ENCODE measurements at regions not wholly inside any gene's neighbourhood (a gene's known extent, or its start where the extent isn't known, plus 50 kb on each side); places are given as distances from the start of the nearest gene placed in this dataset.
A peak's percentile ranks its signal among the peaks of the same experiment; 100 is the strongest.
"Not testable (repeated sequence)": the region's sequence is repeated elsewhere in the genome, so short reads cannot be mapped to it uniquely, and the experiment has no call there.

GRCh38 chr2:144117086-144117485 lies 402.8 kb downstream of the ZEB2 start:
- no peak for DNase-seq (ENCODE audit: low read depth)

GRCh38 chr2:144115739-144116291 lies 404.1 kb downstream of the ZEB2 start:
- DNase-seq (ENCODE audit: low read depth) = peak; percentile 52

- peak; percentile 24 for DNase-seq (ENCODE audit: low read depth)
These were observed 405.2 kb downstream of the ZEB2 start for GRCh38 chr2:144114760-144115159.

GRCh38 chr2:144111437-144111836 lies 408.5 kb downstream of the ZEB2 start:
- peak; percentile 88 for DNase-seq (ENCODE audit: low read depth)

- not testable (repeated sequence) for DNase-seq (ENCODE audit: low read depth)
These were observed 413.8 kb downstream of the ZEB2 start for GRCh38 chr2:144106104-144106503.

GRCh38 chr2:144102386-144102785 lies 417.5 kb downstream of the ZEB2 start:
- DNase-seq (ENCODE audit: low read depth) = no peak

GRCh38 chr2:144099780-144100377 lies 420.0 kb downstream of the ZEB2 start:
- DNase-seq (ENCODE audit: low read depth) = peak; percentile 97

GRCh38 chr2:144099340-144099739 lies 420.6 kb downstream of the ZEB2 start:
- no peak for DNase-seq (ENCODE audit: low read depth)

GRCh38 chr2:144097440-144098225 lies 422.3 kb downstream of the ZEB2 start:
- DNase-seq (ENCODE audit: low read depth) = no peak

- DNase-seq (ENCODE audit: low read depth) = peak; percentile 67
These were observed 423.4 kb downstream of the ZEB2 start for GRCh38 chr2:144096531-144096930.

GRCh38 chr2:144094408-144095151 lies 425.3 kb downstream of the ZEB2 start:
- DNase-seq (ENCODE audit: low read depth) = no peak

- DNase-seq (ENCODE audit: low read depth) = no peak
These were observed 428.3 kb downstream of the ZEB2 start for GRCh38 chr2:144091622-144092021.

GRCh38 chr2:144088863-144089262 lies 431.1 kb downstream of the ZEB2 start:
- DNase-seq (ENCODE audit: low read depth) = no peak

GRCh38 chr2:144086965-144087364 lies 433.0 kb downstream of the ZEB2 start:
- peak; percentile 78 for DNase-seq (ENCODE audit: low read depth)

- peak; percentile 24 for DNase-seq (ENCODE audit: low read depth)
These were observed 434.9 kb downstream of the ZEB2 start for GRCh38 chr2:144085016-144085415.

- DNase-seq (ENCODE audit: low read depth) = peak; percentile 89
These were observed 435.7 kb downstream of the ZEB2 start for GRCh38 chr2:144084114-144084661.

GRCh38 chr2:144083211-144083610 lies 436.7 kb downstream of the ZEB2 start:
- peak; percentile 91 for DNase-seq (ENCODE audit: low read depth)

GRCh38 chr2:144082777-144083176 lies 437.1 kb downstream of the ZEB2 start:
- DNase-seq (ENCODE audit: low read depth) = no peak

GRCh38 chr2:144082327-144082726 lies 437.6 kb downstream of the ZEB2 start:
- DNase-seq (ENCODE audit: low read depth) = no peak

GRCh38 chr2:144081272-144081671 lies 438.6 kb downstream of the ZEB2 start:
- no peak for DNase-seq (ENCODE audit: low read depth)

GRCh38 chr2:144079803-144080202 lies 440.1 kb downstream of the ZEB2 start:
- DNase-seq (ENCODE audit: low read depth) = peak; percentile 42

Measured in ELR (cell line).